Activated CD4-positive, alpha-beta T cell treated with anti-CD3 and anti-CD28 coated beads, Interleukin-10, Interleukin-2, amounts not matched to agents 100 ng/mL and 50 ng/mL, durations not matched to agents 16 hours and 8 hours (primary cell): ENCODE measurements at regions not wholly inside any gene's neighbourhood (a gene's known extent, or its start where the extent isn't known, plus 50 kb on each side); places are given as distances from the start of the nearest gene placed in this dataset.

ENCODE experiments used
- DNase-seq: peaks from one replicate; pipeline ENCODE4 v3.0.0-alpha.2; 2020

DNA sequence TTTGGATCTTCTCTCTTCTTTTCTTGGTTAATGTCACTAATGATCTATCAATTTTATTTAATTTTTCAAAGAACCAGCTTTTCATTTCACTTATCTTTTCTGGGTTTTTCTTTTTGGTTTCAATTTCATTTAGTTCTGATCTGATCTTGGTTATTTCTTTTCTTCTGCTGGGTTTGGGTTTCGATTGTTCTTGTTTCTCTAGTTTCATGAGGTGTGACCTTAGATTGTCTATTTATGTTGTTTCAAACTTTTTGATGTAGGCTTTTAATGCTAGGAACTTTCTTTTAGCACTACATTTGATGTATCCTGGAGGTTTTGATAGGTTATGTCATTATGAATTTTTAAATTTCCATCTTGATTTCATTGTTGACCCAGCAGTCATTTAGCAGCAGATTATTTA lies 142.3 kb downstream of the C11orf87 start:
- no peak for DNase-seq

- DNase-seq, result no peak
These were observed 160.5 kb downstream of the C11orf87 start for GRCh38 chr11:109582470-109582869.

GRCh38 chr11:109584001-109584972 lies 162.3 kb downstream of the C11orf87 start:
- no peak for DNase-seq

DNA sequence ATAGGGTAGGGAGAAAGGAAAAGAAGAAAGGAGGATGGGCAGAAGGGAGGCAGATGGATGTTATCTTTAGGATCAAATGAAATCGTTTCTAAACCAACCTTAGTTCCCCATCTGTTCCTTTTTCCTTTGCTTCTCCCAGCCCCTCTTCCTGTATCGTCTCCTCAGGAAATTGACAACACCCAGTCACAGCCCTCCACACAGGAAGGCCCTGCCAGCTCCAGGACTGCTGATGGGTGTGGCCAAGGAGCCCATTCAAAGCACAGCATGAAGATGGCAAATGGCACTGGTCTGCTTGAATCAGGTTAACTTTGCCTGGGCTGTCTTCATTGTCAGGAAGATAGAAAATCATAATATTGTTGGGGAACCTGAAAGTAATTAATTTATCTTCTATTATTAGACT lies 164.8 kb downstream of the C11orf87 start:
- no peak for DNase-seq

GRCh38 chr11:109590782-109591181 lies 168.8 kb downstream of the C11orf87 start:
- DNase-seq, result no peak

- DNase-seq, result no peak
These were observed 175.3 kb downstream of the C11orf87 start for GRCh38 chr11:109597336-109597735.

DNA sequence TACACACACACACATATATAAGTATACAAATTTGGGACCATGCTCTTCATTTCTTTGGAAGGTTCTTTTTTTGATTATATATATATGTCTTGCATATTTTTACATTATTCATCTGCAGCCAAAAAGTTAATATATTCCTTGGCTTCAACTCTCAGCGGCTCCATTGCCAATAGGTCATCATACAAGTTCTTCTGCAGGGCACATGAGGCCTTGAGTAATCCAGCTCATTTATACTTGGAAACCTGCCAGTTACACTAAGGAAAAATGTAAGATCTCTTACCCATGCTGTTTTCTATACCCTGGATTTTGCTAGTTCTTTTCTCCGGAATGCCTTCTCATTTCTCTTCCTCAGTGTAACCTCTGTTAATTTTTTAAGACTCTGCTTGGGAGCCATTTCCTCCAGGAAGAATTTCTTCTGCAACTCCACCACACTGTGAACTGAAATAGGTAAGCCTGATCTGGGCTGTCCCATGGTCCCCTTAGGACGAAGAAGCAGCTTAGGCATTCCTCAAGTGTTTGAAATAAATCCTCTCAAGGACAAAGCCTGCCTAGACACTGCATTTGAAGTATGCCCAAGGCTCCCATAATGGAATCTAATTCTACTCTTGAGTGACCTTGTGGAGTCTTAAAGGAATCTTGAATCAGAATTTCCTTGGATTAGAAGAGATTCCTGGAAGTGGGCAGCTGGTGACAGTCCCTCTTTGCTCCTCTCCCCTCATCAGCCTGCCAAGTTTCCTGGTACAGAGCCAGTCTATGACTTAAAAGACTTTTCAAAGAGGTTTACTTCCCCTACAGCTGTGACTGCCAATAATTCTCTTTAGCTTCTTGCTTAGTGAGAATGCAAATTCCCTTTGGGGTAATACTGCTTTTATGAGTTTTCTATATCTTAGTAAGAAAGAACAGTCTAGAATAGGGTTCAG lies 182.8 kb downstream of the C11orf87 start:
- no peak for DNase-seq

GRCh38 chr11:109606256-109606655 lies 184.3 kb downstream of the C11orf87 start:
- no peak for DNase-seq

DNA sequence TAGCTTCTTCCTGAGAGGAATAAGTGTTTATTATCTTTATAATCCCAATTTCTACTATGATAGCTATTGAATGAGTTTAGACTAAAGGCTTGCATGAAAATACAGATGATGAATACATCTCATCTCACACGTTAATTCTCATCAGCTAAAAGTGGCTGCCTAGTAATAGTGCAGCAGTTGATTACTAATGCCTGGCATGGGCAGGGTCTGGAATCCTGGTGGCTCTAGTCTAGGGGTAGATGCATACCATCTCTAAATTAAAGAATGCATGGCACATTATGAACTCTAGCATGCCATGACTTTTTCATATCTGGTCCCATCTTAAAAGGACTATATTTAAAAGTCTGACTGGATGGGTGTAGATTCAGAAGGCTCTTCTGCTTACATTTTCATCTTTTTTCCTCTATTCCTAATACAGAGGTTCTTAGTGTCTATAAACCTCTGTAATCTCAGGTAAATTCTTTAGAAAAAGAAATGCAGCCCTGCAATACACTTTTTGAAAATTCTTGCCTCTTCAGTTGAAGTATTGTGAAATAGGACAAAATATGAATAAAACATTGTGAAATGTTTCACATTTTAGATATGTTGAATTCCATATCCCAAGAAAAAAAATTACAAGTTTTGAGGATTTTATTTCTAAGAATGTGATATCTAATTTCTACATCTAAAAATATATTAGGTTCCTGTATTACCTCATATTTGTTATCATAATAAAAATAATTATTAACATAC lies 187.6 kb downstream of the C11orf87 start:
- no peak for DNase-seq

DNA sequence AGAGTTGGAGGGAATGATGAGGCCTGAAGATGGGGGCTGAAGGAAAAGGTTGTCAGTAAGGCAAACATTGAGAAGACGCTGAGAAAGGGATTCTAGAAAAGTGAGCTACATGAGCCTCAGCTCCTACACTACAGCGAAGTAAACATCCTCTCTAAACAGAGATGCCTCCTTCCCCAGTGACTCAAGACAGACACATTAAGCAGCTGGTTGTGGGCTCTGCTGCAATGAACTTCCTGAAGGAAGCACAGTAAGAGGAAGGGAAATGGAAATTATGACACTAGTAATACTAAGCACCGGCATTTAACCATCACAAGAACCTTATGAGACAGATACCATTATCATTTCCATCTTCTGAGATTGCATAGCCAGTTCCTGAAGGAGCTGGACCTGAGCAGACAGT lies 190.5 kb downstream of the C11orf87 start:
- no peak for DNase-seq

- no peak for DNase-seq
These were observed 197.5 kb downstream of the C11orf87 start for GRCh38 chr11:109619498-109619897.

GRCh38 chr11:109629734-109630133 lies 207.7 kb downstream of the C11orf87 start:
- DNase-seq, result no peak

- no peak for DNase-seq
These were observed 219.6 kb downstream of the C11orf87 start for GRCh38 chr11:109641549-109641948.

DNA sequence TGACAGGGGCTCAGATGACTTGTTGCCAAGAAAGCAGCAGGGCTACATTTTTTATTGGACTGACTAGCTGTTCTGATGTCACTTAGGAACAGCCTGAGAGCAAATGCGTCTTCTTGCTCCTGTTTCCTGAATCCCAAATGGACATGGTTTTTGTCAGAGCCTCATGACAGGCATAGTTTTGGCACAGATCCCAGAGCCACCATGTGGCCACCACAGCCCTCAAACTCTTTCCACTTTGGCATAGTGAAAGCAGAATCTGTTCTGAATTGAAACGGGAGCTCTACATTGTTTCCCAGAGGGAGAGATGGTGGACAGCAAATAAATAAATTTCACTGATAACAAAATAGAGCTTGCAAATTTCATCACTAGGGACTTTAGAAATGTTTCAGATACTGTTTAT lies 222.2 kb downstream of the C11orf87 start:
- no peak for DNase-seq

- DNase-seq, result no peak
These were observed 226.8 kb downstream of the C11orf87 start for GRCh38 chr11:109648804-109649203.

DNA sequence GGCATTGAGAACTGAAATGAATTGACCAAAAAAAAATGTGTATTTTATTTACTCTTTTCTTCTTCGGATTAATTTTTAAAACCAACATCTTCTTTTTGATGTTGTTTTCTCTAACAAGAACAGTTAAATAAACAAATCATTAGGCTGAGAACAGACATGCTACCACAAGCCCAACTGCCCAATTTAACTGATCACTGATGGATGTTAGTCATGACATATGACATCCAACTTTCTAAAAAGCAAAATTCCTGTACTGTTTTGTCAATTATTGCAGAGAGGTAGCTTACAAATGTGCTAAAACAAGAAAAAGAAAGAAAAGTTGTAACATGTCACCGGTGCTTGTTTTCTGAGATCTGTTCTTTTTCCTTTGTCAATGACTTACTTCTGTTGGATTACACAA lies 232.1 kb downstream of the C11orf87 start:
- DNase-seq, result no peak

- no peak for DNase-seq
These were observed 236.2 kb downstream of the C11orf87 start for GRCh38 chr11:109658190-109658589.

DNA sequence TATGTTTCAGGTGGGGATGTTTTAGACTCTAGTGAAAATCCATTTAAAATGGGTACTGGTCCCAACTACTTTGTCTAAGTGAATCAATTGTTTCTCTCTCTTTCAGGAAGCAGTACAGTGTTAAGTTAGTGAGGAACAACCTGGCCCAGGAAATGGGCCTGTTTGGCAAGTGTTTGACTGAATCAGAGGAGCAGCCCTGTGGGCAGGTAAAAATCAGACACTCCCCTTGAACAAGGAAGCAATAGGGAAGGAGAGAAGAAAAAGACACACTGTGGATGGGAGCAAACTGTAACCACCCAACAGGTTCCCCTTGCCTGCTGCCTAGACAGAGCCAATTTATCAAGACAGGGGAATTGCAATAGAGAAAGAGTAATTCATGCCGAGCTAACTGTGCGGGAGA lies 245.7 kb downstream of the C11orf87 start:
- no peak for DNase-seq

DNA sequence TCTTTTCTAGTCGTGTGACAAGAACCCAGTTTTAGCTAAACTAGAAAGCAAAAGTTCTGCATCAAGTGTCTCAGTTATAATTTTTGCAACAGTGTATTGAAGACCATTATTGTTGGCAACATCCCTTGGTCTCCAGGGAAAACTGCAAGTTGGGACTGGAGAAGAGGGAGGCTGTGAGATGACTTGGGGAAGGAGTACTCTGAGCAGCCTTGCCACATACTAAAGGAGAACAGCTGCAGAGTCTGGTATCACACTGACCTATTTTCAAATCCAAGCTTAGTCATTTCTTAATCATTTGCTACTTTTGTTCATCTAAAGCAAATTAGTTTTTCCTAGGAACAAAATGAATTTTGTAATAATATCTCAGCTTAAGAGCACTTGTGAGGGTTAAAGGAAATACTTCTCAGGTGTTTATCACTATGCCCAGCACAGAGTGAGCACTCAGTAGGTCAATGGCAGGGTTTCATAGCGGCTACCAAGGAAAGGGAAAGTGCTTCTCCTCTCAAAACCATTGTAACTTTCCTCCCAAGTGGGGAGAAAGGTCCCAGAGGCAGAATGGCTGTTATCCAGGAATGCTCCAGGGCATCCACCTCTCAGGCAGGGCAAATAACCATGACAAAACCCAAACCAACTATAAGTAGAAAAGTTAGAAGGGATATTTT lies 247.1 kb downstream of the C11orf87 start:
- no peak for DNase-seq

DNA sequence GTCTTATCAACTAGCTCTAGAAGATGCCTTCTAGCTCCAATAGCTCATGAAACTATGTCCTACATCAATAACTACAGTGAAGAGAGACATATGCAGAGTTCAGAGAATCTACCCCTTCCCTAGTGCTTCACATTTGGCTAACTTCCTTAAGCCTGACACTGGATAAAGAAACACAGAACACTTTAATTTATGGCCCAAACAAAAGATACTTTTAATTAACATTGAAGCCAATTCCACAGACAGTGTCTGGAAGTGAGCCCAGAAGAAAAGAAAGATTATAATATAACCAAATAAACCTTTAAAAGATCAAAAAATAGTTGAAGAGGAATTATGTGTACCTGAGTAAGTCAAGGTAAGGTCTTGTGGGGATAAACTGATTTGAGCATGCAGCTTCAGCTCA lies 255.2 kb downstream of the C11orf87 start:
- DNase-seq, result no peak

DNA sequence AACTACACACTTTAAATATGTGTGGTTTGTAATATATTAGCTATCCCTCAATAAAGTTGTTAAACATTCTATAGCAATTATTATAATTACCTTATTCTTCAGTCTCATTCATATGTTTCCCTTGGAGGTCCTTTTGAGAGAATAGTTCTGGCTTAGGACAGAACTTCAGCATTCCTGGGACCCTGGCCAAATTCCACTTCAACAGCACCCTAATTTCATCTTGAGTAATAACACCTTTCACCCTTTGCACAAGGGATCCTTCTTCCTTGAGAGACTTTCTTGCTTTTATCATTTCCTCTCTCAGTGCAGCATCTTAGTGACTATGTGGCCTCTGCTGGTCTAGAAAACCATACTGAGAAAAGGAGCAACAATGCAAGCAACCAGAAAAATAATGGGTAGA lies 255.9 kb downstream of the C11orf87 start:
- no peak for DNase-seq

DNA sequence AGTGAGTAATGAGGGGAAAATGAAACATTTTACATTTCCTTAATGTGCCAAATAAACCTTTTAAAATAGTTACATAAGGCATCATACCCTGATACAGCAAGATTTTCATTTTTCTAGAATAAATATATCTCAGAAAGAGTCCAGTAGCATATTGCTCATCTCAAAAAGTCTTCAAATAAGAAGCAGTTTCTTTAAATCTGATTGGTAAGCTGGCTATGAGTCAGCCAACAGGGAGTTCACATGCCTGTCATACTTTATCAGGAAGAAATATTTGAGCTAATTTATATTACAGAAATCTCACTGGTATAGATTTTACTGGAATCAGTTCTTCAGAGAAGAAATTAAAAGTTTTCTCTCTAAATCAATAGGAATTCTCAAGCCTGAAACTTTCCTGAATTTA lies 258.1 kb downstream of the C11orf87 start:
- no peak for DNase-seq
